GM18909 (cell line): ENCODE measurements at regions not wholly inside any gene's neighbourhood (a gene's known extent, or its start where the extent isn't known, plus 50 kb on each side); places are given as distances from the start of the nearest gene placed in this dataset.
"Not testable (repeated sequence)": the region's sequence is repeated elsewhere in the genome, so short reads cannot be mapped to it uniquely, and the experiment has no call there.

Experiments
- ATAC-seq: cut with Tn5 transposase; IDR thresholded peaks from one replicate; pipeline ENCODE4 v1.9.1; 2021; ENCODE audit warnings: mild to moderate bottlenecking; ENCODE audit not compliant: unreplicated experiment, poor library complexity

- ATAC-seq = no peak
Measured at GRCh38 chr4:189198624-189199023, 742.0 kb upstream of the FRG1 start.

GRCh38 chr4:189200353-189200752 is 740.3 kb upstream of the FRG1 start:
- no peak for ATAC-seq

- peak; percentile 65 for ATAC-seq
Measured at GRCh38 chr4:189202182-189202868, 738.3 kb upstream of the FRG1 start.

- ATAC-seq = no peak
Measured at GRCh38 chr4:189202869-189203271, 737.8 kb upstream of the FRG1 start.

- no peak for ATAC-seq
Measured at GRCh38 chr4:189204616-189205015, 736.1 kb upstream of the FRG1 start.

GRCh38 chr4:189206953-189207352 is 733.7 kb upstream of the FRG1 start:
- no peak for ATAC-seq

GRCh38 chr4:189207872-189208271 is 732.8 kb upstream of the FRG1 start:
- no peak for ATAC-seq

GRCh38 chr4:189215574-189215973 is 725.1 kb upstream of the FRG1 start:
- ATAC-seq = no peak

- no peak for ATAC-seq
Measured at GRCh38 chr4:189221691-189222090, 719.0 kb upstream of the FRG1 start.

GRCh38 chr4:189228726-189229125 is 711.9 kb upstream of the FRG1 start:
- no peak for ATAC-seq

GRCh38 chr4:189232274-189232673 is 708.4 kb upstream of the FRG1 start:
- no peak for ATAC-seq

- ATAC-seq = not testable (repeated sequence)
Measured at GRCh38 chr4:189233754-189234153, 706.9 kb upstream of the FRG1 start.

GRCh38 chr4:189234948-189235347 is 705.7 kb upstream of the FRG1 start:
- ATAC-seq = not testable (repeated sequence)

GRCh38 chr4:189235599-189235998 is 705.1 kb upstream of the FRG1 start:
- no peak for ATAC-seq

- ATAC-seq = not testable (repeated sequence)
Measured at GRCh38 chr4:189236321-189236720, 704.4 kb upstream of the FRG1 start.

- ATAC-seq = no peak
Measured at GRCh38 chr4:189237340-189237739, 703.3 kb upstream of the FRG1 start.

- no peak for ATAC-seq
Measured at GRCh38 chr4:189255636-189256035, 685.0 kb upstream of the FRG1 start.

GRCh38 chr4:189261475-189261874 is 679.2 kb upstream of the FRG1 start:
- no peak for ATAC-seq

- no peak for ATAC-seq
Measured at GRCh38 chr4:189265515-189265914, 675.2 kb upstream of the FRG1 start.

GRCh38 chr4:189267312-189267965 is 673.2 kb upstream of the FRG1 start:
- no peak for ATAC-seq

- no peak for ATAC-seq
Measured at GRCh38 chr4:189278597-189279165, 662.0 kb upstream of the FRG1 start.

- no peak for ATAC-seq
Measured at GRCh38 chr4:189279188-189279587, 661.5 kb upstream of the FRG1 start.
